ENCODE measurements at regions not wholly inside any gene's neighbourhood (a gene's known extent, or its start where the extent isn't known, plus 50 kb on each side); places are given as distances from the start of the nearest gene placed in this dataset.
"Not testable (repeated sequence)": the region's sequence is repeated elsewhere in the genome, so short reads cannot be mapped to it uniquely, and the experiment has no call there.

DNA sequence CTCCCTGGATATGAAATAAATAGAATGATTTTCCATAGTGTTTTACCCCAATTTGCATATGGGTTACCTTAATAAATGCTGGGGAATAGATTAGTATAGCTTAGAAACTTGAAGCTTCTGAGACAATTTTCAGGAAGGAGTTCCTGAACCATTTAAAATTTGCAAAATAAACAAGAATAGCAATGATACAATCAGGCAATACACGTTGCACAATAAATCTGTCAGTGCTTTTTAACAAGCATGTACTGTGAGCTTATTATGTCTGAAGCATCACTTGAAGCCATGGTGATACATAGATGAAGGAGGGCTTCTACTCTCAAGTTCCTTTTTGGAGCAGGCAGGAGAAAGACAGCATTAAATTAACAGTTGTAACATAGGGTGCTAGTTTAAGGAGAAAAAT lies 84.2 kb upstream of the WDFY3 start:
- no peaks in the 10 kb centered on the region for H3K4me1 ChIP-seq (ENCODE audit: control insufficient read depth in 1 of 2, insufficient read depth in 2 of 2, low read length in 2 of 2)
- H3K27me3 ChIP-seq (ENCODE audit: control insufficient read depth in 1 of 2, insufficient read depth in 2 of 2, low read length in 1 of 2): peaks cover 0 to 2% of the 10 kb centered on the region in 2 donors
- H3K9me3 ChIP-seq (ENCODE audit: control insufficient read depth, low read length): peaks cover 4% of the 10 kb centered on the region
- no peak for DNase-seq
- H3K27ac ChIP-seq (ENCODE audit: low read depth in 1 of 2, low read length in 2 of 2): no peak overlapping the region
- 17 to 30% methylated on average over 1 of the region's 1 CpG for WGBS, 2 donors
- intact Hi-C loops (cut with DNase I): no loop called here
- no peak for ATAC-seq (ENCODE audit: low FRiP score)
- no peak overlapping the region for H3K4me3 ChIP-seq (ENCODE audit: low read length in 2 of 2)
- no peaks in the 10 kb centered on the region for H3K36me3 ChIP-seq (ENCODE audit: control insufficient read depth in 1 of 2, insufficient read depth in 2 of 2, low read length in 1 of 2)

- intact Hi-C loops (cut with DNase I): no loop called here
- H3K27ac ChIP-seq (ENCODE audit: low read depth in 1 of 2, low read length in 2 of 2): no peak overlapping the region
- ATAC-seq (ENCODE audit: low FRiP score) (no peak), DNase-seq (no peak)
- H3K27me3 ChIP-seq (ENCODE audit: control insufficient read depth in 1 of 2, insufficient read depth in 2 of 2, low read length in 1 of 2): peaks cover 0 to 2% of the 10 kb centered on the region in 2 donors
- peaks cover 4% of the 10 kb centered on the region for H3K9me3 ChIP-seq (ENCODE audit: control insufficient read depth, low read length)
- H3K4me3 ChIP-seq (ENCODE audit: low read length in 2 of 2): no peak overlapping the region
- no peaks in the 10 kb centered on the region for H3K36me3 ChIP-seq (ENCODE audit: control insufficient read depth in 1 of 2, insufficient read depth in 2 of 2, low read length in 1 of 2)
- H3K4me1 ChIP-seq (ENCODE audit: control insufficient read depth in 1 of 2, insufficient read depth in 2 of 2, low read length in 2 of 2): no peaks in the 10 kb centered on the region
- WGBS, 2 donors: 28 to 39% methylated on average over 2 of the region's 2 CpGs
Measured at GRCh38 chr4:85051526-85051925, 85.0 kb upstream of the WDFY3 start.

- H3K4me3 ChIP-seq (ENCODE audit: low read length in 2 of 2); H3K36me3 ChIP-seq (ENCODE audit: control insufficient read depth in 1 of 2, insufficient read depth in 2 of 2, low read length in 1 of 2); H3K27me3 ChIP-seq (ENCODE audit: control insufficient read depth in 1 of 2, insufficient read depth in 2 of 2, low read length in 1 of 2); ATAC-seq (ENCODE audit: low FRiP score); DNase-seq; H3K4me1 ChIP-seq (ENCODE audit: control insufficient read depth in 1 of 2, insufficient read depth in 2 of 2, low read length in 2 of 2); H3K9me3 ChIP-seq (ENCODE audit: control insufficient read depth, low read length); intact Hi-C loops (cut with DNase I); H3K27ac ChIP-seq (ENCODE audit: low read depth in 1 of 2, low read length in 2 of 2): not testable (repeated sequence)
- WGBS, 2 donors: 64 to 66% methylated on average over 3 of the region's 3 CpGs
Measured at GRCh38 chr4:85054925-85055324, 88.4 kb upstream of the WDFY3 start.

DNA sequence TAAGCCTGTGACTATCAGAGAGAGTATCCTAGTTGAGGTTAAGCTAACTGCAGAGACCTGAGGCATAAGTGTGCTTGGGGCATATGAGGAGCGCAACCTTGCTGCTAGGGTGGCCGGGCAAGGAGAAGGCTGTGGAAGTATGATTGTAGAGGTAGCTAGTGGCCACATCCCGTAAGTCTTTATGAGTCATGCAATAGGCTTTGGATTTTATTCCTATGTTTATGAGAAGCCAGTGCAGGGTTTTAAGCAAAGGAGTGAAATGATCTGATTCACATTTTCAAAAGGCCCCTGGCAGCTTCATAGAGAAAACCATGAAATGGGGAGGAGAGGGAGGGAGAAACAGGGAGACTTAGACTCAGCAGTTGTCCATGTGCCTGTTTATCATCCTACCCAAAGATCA lies 92.1 kb upstream of the WDFY3 start:
- peaks cover 0 to 3% of the 10 kb centered on the region in 2 donors for H3K27me3 ChIP-seq (ENCODE audit: control insufficient read depth in 1 of 2, insufficient read depth in 2 of 2, low read length in 1 of 2)
- intact Hi-C loops (cut with DNase I): no loop called here
- H3K27ac ChIP-seq (ENCODE audit: low read depth in 1 of 2, low read length in 2 of 2): no peak overlapping the region
- no peak overlapping the region for H3K4me3 ChIP-seq (ENCODE audit: low read length in 2 of 2)
- no peaks in the 10 kb centered on the region for H3K4me1 ChIP-seq (ENCODE audit: control insufficient read depth in 1 of 2, insufficient read depth in 2 of 2, low read length in 2 of 2)
- H3K9me3 ChIP-seq (ENCODE audit: control insufficient read depth, low read length): peaks cover 2% of the 10 kb centered on the region
- DNase-seq (no peak), ATAC-seq (ENCODE audit: low FRiP score) (no peak)
- H3K36me3 ChIP-seq (ENCODE audit: control insufficient read depth in 1 of 2, insufficient read depth in 2 of 2, low read length in 1 of 2): no peaks in the 10 kb centered on the region
- WGBS, 2 donors: 89 to 93% methylated on average over 3 of the region's 3 CpGs

DNA sequence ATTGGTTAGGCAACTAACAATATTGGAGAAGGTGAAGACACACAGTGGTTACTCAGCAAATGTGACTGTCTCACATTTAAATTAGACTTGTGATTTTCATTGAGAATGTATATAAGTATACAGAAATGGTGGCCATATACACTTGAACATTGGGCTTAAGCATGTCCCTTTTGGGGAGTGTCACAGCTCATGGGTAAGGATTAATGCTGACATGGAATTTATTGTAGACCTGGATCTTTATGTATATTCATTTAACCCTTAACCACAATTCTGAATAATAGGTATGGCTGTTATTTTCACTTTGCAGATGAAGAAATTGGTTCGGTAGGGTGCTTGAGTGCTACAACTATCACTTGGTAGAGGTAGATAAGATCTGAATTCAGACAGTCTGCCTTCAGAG lies 95.5 kb upstream of the WDFY3 start:
- H3K4me3 ChIP-seq (ENCODE audit: low read length in 2 of 2): no peak overlapping the region
- no peaks in the 10 kb centered on the region for H3K9me3 ChIP-seq (ENCODE audit: control insufficient read depth, low read length)
- no peak overlapping the region for H3K27ac ChIP-seq (ENCODE audit: low read depth in 1 of 2, low read length in 2 of 2)
- H3K27me3 ChIP-seq (ENCODE audit: control insufficient read depth in 1 of 2, insufficient read depth in 2 of 2, low read length in 1 of 2): peaks cover 0 to 1% of the 10 kb centered on the region in 2 donors
- ATAC-seq (ENCODE audit: low FRiP score) (no peak), DNase-seq (no peak)
- no peaks in the 10 kb centered on the region for H3K36me3 ChIP-seq (ENCODE audit: control insufficient read depth in 1 of 2, insufficient read depth in 2 of 2, low read length in 1 of 2)
- no peaks in the 10 kb centered on the region for H3K4me1 ChIP-seq (ENCODE audit: control insufficient read depth in 1 of 2, insufficient read depth in 2 of 2, low read length in 2 of 2)
- WGBS, 2 donors: 88 to 92% methylated on average over 1 of the region's 1 CpG
- intact Hi-C loops (cut with DNase I): no loop called here

DNA sequence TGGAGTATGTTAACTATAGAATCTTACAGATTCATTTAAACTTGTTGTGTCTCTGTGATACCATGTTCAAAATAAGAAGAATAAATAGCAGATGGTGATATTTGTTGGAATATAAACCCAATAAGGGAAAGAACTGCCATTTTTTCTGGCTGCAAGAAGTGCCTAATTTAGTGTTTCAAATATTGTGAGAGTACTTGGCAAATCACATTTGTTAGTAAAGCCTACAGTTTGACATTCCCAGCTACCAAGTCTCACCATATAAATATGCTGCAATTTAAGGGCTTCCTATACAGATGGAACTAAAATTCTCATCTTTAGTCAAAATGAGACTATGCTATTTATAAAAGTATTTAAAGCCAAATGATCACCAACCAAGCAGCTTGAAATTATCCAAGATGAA lies 96.0 kb upstream of the WDFY3 start:
- no peaks in the 10 kb centered on the region for H3K9me3 ChIP-seq (ENCODE audit: control insufficient read depth, low read length)
- intact Hi-C loops (cut with DNase I): no loop called here
- peaks cover 0 to 1% of the 10 kb centered on the region in 2 donors for H3K27me3 ChIP-seq (ENCODE audit: control insufficient read depth in 1 of 2, insufficient read depth in 2 of 2, low read length in 1 of 2)
- no peak overlapping the region for H3K4me3 ChIP-seq (ENCODE audit: low read length in 2 of 2)
- no peak for ATAC-seq (ENCODE audit: low FRiP score)
- H3K4me1 ChIP-seq (ENCODE audit: control insufficient read depth in 1 of 2, insufficient read depth in 2 of 2, low read length in 2 of 2): no peaks in the 10 kb centered on the region
- no peak for DNase-seq
- H3K36me3 ChIP-seq (ENCODE audit: control insufficient read depth in 1 of 2, insufficient read depth in 2 of 2, low read length in 1 of 2): no peaks in the 10 kb centered on the region
- no peak overlapping the region for H3K27ac ChIP-seq (ENCODE audit: low read depth in 1 of 2, low read length in 2 of 2)

DNA sequence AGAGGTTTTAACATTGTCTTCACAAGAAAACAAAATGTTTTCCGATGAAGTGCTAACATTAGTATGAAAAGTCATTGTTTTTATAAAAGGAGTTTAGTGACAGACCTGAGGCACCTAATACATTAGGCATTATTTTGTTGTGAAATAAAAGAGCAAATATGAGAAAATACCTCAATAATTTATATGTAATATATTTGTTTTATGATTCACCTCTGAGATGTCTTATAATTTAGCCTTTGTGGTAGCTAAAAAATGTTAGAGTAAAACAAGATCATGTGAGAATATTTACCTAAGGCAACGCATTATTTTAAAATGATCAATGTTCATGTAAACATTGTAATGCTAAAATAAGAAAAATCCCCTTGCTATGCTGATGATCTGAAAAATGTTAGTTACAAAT lies 100.9 kb upstream of the WDFY3 start:
- Histone ChIP-seq H3K4me3 (ENCODE audit: low read length in 2 of 2) (no peak overlapping the region), H3K27ac (ENCODE audit: low read depth in 1 of 2, low read length in 2 of 2) (no peak overlapping the region), H3K9me3 (ENCODE audit: control insufficient read depth, low read length) (no peaks in the 10 kb centered on the region), H3K27me3 (ENCODE audit: control insufficient read depth in 1 of 2, insufficient read depth in 2 of 2, low read length in 1 of 2) (no peaks in the 10 kb centered on the region), H3K4me1 (ENCODE audit: control insufficient read depth in 1 of 2, insufficient read depth in 2 of 2, low read length in 2 of 2) (no peaks in the 10 kb centered on the region), H3K36me3 (ENCODE audit: control insufficient read depth in 1 of 2, insufficient read depth in 2 of 2, low read length in 1 of 2) (no peaks in the 10 kb centered on the region)
- intact Hi-C loops (cut with DNase I): no loop called here
- ATAC-seq (ENCODE audit: low FRiP score): no peak
- no peak for DNase-seq
- WGBS, 2 donors: 25 to 49% methylated on average over 2 of the region's 2 CpGs

GRCh38 chr4:85078016-85078415 lies 111.5 kb upstream of the WDFY3 start:
- ATAC-seq (ENCODE audit: low FRiP score) (no peak), DNase-seq (no peak)
- no peak overlapping the region for H3K27ac ChIP-seq (ENCODE audit: low read depth in 1 of 2, low read length in 2 of 2)
- WGBS, 2 donors: 76 to 80% methylated on average over 2 of the region's 2 CpGs
- no peaks in the 10 kb centered on the region for H3K4me1 ChIP-seq (ENCODE audit: control insufficient read depth in 1 of 2, insufficient read depth in 2 of 2, low read length in 2 of 2)
- H3K4me3 ChIP-seq (ENCODE audit: low read length in 2 of 2): no peak overlapping the region
- H3K27me3 ChIP-seq (ENCODE audit: control insufficient read depth in 1 of 2, insufficient read depth in 2 of 2, low read length in 1 of 2): no peaks in the 10 kb centered on the region
- intact Hi-C loops (cut with DNase I): no loop called here
- H3K9me3 ChIP-seq (ENCODE audit: control insufficient read depth, low read length): no peaks in the 10 kb centered on the region
- no peaks in the 10 kb centered on the region for H3K36me3 ChIP-seq (ENCODE audit: control insufficient read depth in 1 of 2, insufficient read depth in 2 of 2, low read length in 1 of 2)

DNA sequence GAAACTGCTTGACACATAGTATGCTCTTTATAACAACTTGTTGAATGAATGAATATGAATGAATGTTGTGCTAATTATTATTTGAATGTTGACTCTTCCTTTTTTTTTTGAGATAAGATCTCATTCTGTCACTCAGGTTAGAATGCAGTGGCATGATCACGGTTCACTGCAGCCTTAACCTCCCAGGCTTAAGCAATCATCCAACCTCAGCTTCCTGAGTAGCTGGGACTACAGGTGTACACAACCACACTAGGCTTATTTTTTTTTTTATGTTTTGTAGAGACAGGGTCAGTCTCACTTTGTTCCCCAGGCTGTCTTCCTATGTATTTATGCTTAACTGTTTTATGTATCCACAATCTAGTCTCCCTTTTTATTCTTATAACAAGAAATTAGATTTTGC lies 114.7 kb upstream of the WDFY3 start:
- H3K4me1 ChIP-seq (ENCODE audit: control insufficient read depth in 1 of 2, insufficient read depth in 2 of 2, low read length in 2 of 2): no peaks in the 10 kb centered on the region
- H3K27me3 ChIP-seq (ENCODE audit: control insufficient read depth in 1 of 2, insufficient read depth in 2 of 2, low read length in 1 of 2): no peaks in the 10 kb centered on the region
- ATAC-seq (ENCODE audit: low FRiP score): no peak
- intact Hi-C loops (cut with DNase I): loop anchor here in 1 of 2 donors (5.0 kb wide), 1 partner anchor 666 kb away; no protein-coding TSS in a partner anchor
- no peak for DNase-seq
- H3K27ac ChIP-seq (ENCODE audit: low read depth in 1 of 2, low read length in 2 of 2): no peak overlapping the region
- no peaks in the 10 kb centered on the region for H3K36me3 ChIP-seq (ENCODE audit: control insufficient read depth in 1 of 2, insufficient read depth in 2 of 2, low read length in 1 of 2)
- 58 to 60% methylated on average over 1 of the region's 1 CpG for WGBS, 2 donors
- no peak overlapping the region for H3K4me3 ChIP-seq (ENCODE audit: low read length in 2 of 2)
- no peaks in the 10 kb centered on the region for H3K9me3 ChIP-seq (ENCODE audit: control insufficient read depth, low read length)
